SK-N-SH treated with all-trans-retinoic acid at 6 μM for 48 hours (cell line): ENCODE measurements at regions not wholly inside any gene's neighbourhood (a gene's known extent, or its start where the extent isn't known, plus 50 kb on each side); places are given as distances from the start of the nearest gene placed in this dataset.

ENCODE experiments used
- ATAC-seq: fragments of 200-7000 bp; cut with Tn5 transposase; 3 replicates; pipeline ENCODE4 v1.9.1; 2020; ENCODE audit warnings: mild to moderate bottlenecking, moderate library complexity
- BACH2 ChIP-seq: fragments of 250-450 bp; sonication (Bioruptor Pico); IDR thresholded peaks from 2 replicates; pipeline ENCODE4 v1.9.0; 2021; ENCODE audit warnings: mild to moderate bottlenecking, borderline replicate concordance
- CSDC2 ChIP-seq: fragments of 250-450 bp; sonication (Bioruptor Pico); IDR thresholded peaks from 2 replicates; pipeline ENCODE4 v1.5.0; 2020; ENCODE audit warnings: mild to moderate bottlenecking, moderate library complexity
- GLIS3 ChIP-seq: fragments of 250-450 bp; sonication (Bioruptor Pico); IDR thresholded peaks from 2 replicates; pipeline ENCODE4 v1.5.0; 2020; ENCODE audit warnings: mild to moderate bottlenecking, moderate library complexity
- ISL1 ChIP-seq: fragments of 250-450 bp; sonication (Bioruptor Pico); IDR thresholded peaks from 2 replicates; pipeline ENCODE4 v2.1.2; 2022; ENCODE audit warnings: mild to moderate bottlenecking, moderate library complexity
- PPARA ChIP-seq: fragments of 250-450 bp; sonication (Bioruptor Pico); IDR thresholded peaks from 2 replicates; pipeline ENCODE4 v1.5.0; 2020; ENCODE audit warnings: mild to moderate bottlenecking, borderline replicate concordance
- RARB ChIP-seq: fragments of 250-450 bp; sonication (Bioruptor Pico); IDR thresholded peaks from 2 replicates; pipeline ENCODE4 v1.8.0; 2021; ENCODE audit warnings: mild to moderate bottlenecking, moderate library complexity
- TSHZ2 ChIP-seq: fragments of 250-450 bp; sonication (Bioruptor Pico); IDR thresholded peaks from 2 replicates; pipeline ENCODE4 v1.5.0; 2020; ENCODE audit warnings: mild to moderate bottlenecking, moderate library complexity
- ZC3H10 ChIP-seq: fragments of 250-450 bp; sonication (Bioruptor Pico); IDR thresholded peaks from 2 replicates; pipeline ENCODE4 v1.5.1; 2021; ENCODE audit warnings: mild to moderate bottlenecking, moderate library complexity
- ZFP3 ChIP-seq: fragments of 250-450 bp; sonication (Bioruptor Pico); IDR thresholded peaks from 2 replicates; pipeline ENCODE4 v1.5.0; 2020; ENCODE audit warnings: mild to moderate bottlenecking, moderate library complexity
- ZFP30 ChIP-seq: fragments of 450-650 bp; formaldehyde crosslinking; IDR thresholded peaks from 2 replicates; pipeline ENCODE4 v1.5.0; 2022; ENCODE audit warnings: mild to moderate bottlenecking, moderate library complexity
- ZNF565 ChIP-seq: fragments of 450-650 bp; formaldehyde crosslinking; conservative IDR thresholded peaks from 2 replicates; pipeline ENCODE4 v1.5.0; 2020; ENCODE audit warnings: low read depth, mild to moderate bottlenecking, moderate library complexity
- ZNF70 ChIP-seq: fragments of 450-650 bp; formaldehyde crosslinking; IDR thresholded peaks from 2 replicates; pipeline ENCODE4 v1.5.0; 2020; ENCODE audit warnings: mild to moderate bottlenecking, moderate library complexity

GRCh38 chr9:7228726-7229125 is 471.0 kb downstream of the KDM4C start (continued):
- no peak for TF ChIP-seq TSHZ2 (CRISPR knock-in tag)
- TF ChIP-seq, all 23 proteins: peak for 0

GRCh38 chr9:7227951-7228350 is 470.2 kb downstream of the KDM4C start:
- TF ChIP-seq ZFP30 (CRISPR knock-in tag) (no peak), ZNF565 (CRISPR knock-in tag) (no peak), ZC3H10 (CRISPR knock-in tag) (no peak), RARB (CRISPR knock-in tag) (no peak), BACH2 (CRISPR knock-in tag) (no peak), ZNF70 (no peak), ZFP3 (CRISPR knock-in tag) (no peak), PPARA (CRISPR knock-in tag) (no peak), ISL1 (no peak), TSHZ2 (CRISPR knock-in tag) (no peak), GLIS3 (CRISPR knock-in tag) (no peak), CSDC2 (CRISPR knock-in tag) (no peak)
- no peak for ATAC-seq

GRCh38 chr9:7226007-7226640 is 468.4 kb downstream of the KDM4C start:
- ATAC-seq = no peak
- TF ChIP-seq ZNF70 = no peak
- no peak for TF ChIP-seq PPARA (CRISPR knock-in tag)
- no peak for TF ChIP-seq ZC3H10 (CRISPR knock-in tag)
